ENCODE measurements at regions not wholly inside any gene's neighbourhood (a gene's known extent, or its start where the extent isn't known, plus 50 kb on each side); places are given as distances from the start of the nearest gene placed in this dataset.

- Histone ChIP-seq H3K36me3 (ENCODE audit: control insufficient read depth in 2 of 2, insufficient read depth in 2 of 2, low read length in 1 of 2) (no peaks in the 10 kb centered on the region), H3K4me3 (ENCODE audit: low read depth in 1 of 2, low read length in 2 of 2) (no peak overlapping the region), H3K27me3 (ENCODE audit: control insufficient read depth in 1 of 2, insufficient read depth in 2 of 2, low read length in 2 of 2) (no peaks in the 10 kb centered on the region), H3K9me3 (ENCODE audit: control insufficient read depth in 2 of 2, insufficient read depth in 1 of 2, low read depth in 1 of 2, low read length in 1 of 2) (no peaks in the 10 kb centered on the region), H3K27ac (ENCODE audit: low read depth in 2 of 2, low read length in 1 of 2) (no peak overlapping the region), H3K4me1 (ENCODE audit: control insufficient read depth in 2 of 2, insufficient read depth in 2 of 2, low read length in 1 of 2) (no peaks in the 10 kb centered on the region)
- WGBS, 2 donors = 18 to 38% methylated on average over 1 of the region's 1 CpG
Measured at GRCh38 chr12:60012659-60013058, 416.8 kb downstream of the SLC16A7 start.

GRCh38 chr12:60014436-60014835 is 418.6 kb downstream of the SLC16A7 start:
- Histone ChIP-seq H3K27ac (ENCODE audit: low read depth in 2 of 2, low read length in 1 of 2) (no peak overlapping the region), H3K27me3 (ENCODE audit: control insufficient read depth in 1 of 2, insufficient read depth in 2 of 2, low read length in 2 of 2) (no peaks in the 10 kb centered on the region), H3K4me1 (ENCODE audit: control insufficient read depth in 2 of 2, insufficient read depth in 2 of 2, low read length in 1 of 2) (no peaks in the 10 kb centered on the region), H3K9me3 (ENCODE audit: control insufficient read depth in 2 of 2, insufficient read depth in 1 of 2, low read depth in 1 of 2, low read length in 1 of 2) (no peaks in the 10 kb centered on the region), H3K36me3 (ENCODE audit: control insufficient read depth in 2 of 2, insufficient read depth in 2 of 2, low read length in 1 of 2) (no peaks in the 10 kb centered on the region), H3K4me3 (ENCODE audit: low read depth in 1 of 2, low read length in 2 of 2) (no peak overlapping the region)

- Histone ChIP-seq H3K4me3 (ENCODE audit: low read depth in 1 of 2, low read length in 2 of 2) (no peak overlapping the region), H3K9me3 (ENCODE audit: control insufficient read depth in 2 of 2, insufficient read depth in 1 of 2, low read depth in 1 of 2, low read length in 1 of 2) (peaks cover 0 to 2% of the 10 kb centered on the region in 2 donors), H3K36me3 (ENCODE audit: control insufficient read depth in 2 of 2, insufficient read depth in 2 of 2, low read length in 1 of 2) (no peaks in the 10 kb centered on the region), H3K27me3 (ENCODE audit: control insufficient read depth in 1 of 2, insufficient read depth in 2 of 2, low read length in 2 of 2) (no peaks in the 10 kb centered on the region), H3K4me1 (ENCODE audit: control insufficient read depth in 2 of 2, insufficient read depth in 2 of 2, low read length in 1 of 2) (no peaks in the 10 kb centered on the region), H3K27ac (ENCODE audit: low read depth in 2 of 2, low read length in 1 of 2) (no peak overlapping the region)
- WGBS, 2 donors = 57 to 69% methylated on average over 2 of the region's 2 CpGs
Measured at GRCh38 chr12:60020068-60020467, 424.2 kb downstream of the SLC16A7 start.

GRCh38 chr12:60021235-60021634 is 425.4 kb downstream of the SLC16A7 start:
- Histone ChIP-seq H3K4me3 (ENCODE audit: low read depth in 1 of 2, low read length in 2 of 2) (no peak overlapping the region), H3K4me1 (ENCODE audit: control insufficient read depth in 2 of 2, insufficient read depth in 2 of 2, low read length in 1 of 2) (no peaks in the 10 kb centered on the region), H3K36me3 (ENCODE audit: control insufficient read depth in 2 of 2, insufficient read depth in 2 of 2, low read length in 1 of 2) (no peaks in the 10 kb centered on the region), H3K9me3 (ENCODE audit: control insufficient read depth in 2 of 2, insufficient read depth in 1 of 2, low read depth in 1 of 2, low read length in 1 of 2) (peaks cover 0 to 2% of the 10 kb centered on the region in 2 donors), H3K27me3 (ENCODE audit: control insufficient read depth in 1 of 2, insufficient read depth in 2 of 2, low read length in 2 of 2) (no peaks in the 10 kb centered on the region), H3K27ac (ENCODE audit: low read depth in 2 of 2, low read length in 1 of 2) (no peak overlapping the region)
- 92% methylated on average over 3 of the region's 3 CpGs for WGBS, 2 donors

DNA sequence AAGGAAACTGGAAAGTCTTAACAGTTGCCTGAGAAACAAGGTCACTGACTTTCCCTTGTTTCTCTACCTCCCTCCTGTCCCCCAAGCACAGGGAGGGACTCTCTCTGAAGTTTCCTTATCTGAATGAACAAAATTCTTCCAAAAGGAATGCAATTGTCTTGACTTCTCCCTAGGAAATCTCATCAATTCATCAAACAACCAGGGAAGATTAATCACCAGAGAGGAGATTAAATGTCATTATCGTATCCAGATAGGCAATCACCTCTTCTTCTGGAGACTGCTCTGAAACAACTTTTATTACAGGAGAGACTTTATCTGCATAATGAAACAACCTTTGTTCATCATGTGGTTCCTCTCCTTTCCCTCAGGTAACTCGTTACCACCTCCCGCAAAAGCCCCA is 431.4 kb downstream of the SLC16A7 start:
- Histone ChIP-seq H3K4me1 (ENCODE audit: control insufficient read depth in 2 of 2, insufficient read depth in 2 of 2, low read length in 1 of 2) (no peaks in the 10 kb centered on the region), H3K27me3 (ENCODE audit: control insufficient read depth in 1 of 2, insufficient read depth in 2 of 2, low read length in 2 of 2) (no peaks in the 10 kb centered on the region), H3K9me3 (ENCODE audit: control insufficient read depth in 2 of 2, insufficient read depth in 1 of 2, low read depth in 1 of 2, low read length in 1 of 2) (no peaks in the 10 kb centered on the region), H3K4me3 (ENCODE audit: low read depth in 1 of 2, low read length in 2 of 2) (no peak overlapping the region), H3K36me3 (ENCODE audit: control insufficient read depth in 2 of 2, insufficient read depth in 2 of 2, low read length in 1 of 2) (no peaks in the 10 kb centered on the region), H3K27ac (ENCODE audit: low read depth in 2 of 2, low read length in 1 of 2) (no peak overlapping the region)
- 65 to 67% methylated on average over 3 of the region's 3 CpGs for WGBS, 2 donors

DNA sequence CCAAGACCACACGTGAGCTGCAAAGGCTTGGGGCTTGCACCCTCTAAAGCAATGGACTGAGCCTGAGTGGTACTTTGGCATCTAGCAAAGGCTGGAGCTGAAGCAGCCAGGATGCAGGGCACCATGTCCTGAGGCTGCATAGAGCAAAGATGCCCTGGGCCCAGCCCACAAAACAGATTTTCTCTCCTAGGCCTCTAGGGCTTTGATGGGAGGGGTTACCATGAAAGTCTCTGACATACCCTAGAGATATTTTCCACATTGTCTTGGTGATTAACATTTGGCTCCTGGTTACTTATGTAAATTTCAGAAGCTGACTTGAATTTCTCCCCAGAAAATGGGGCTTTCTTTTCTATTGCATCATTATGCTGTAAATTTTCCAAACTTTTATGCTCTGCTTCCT is 438.3 kb downstream of the SLC16A7 start:
- Histone ChIP-seq H3K27ac (ENCODE audit: low read depth in 2 of 2, low read length in 1 of 2) (no peak overlapping the region), H3K4me3 (ENCODE audit: low read depth in 1 of 2, low read length in 2 of 2) (no peak overlapping the region), H3K36me3 (ENCODE audit: control insufficient read depth in 2 of 2, insufficient read depth in 2 of 2, low read length in 1 of 2) (no peaks in the 10 kb centered on the region), H3K4me1 (ENCODE audit: control insufficient read depth in 2 of 2, insufficient read depth in 2 of 2, low read length in 1 of 2) (no peaks in the 10 kb centered on the region), H3K9me3 (ENCODE audit: control insufficient read depth in 2 of 2, insufficient read depth in 1 of 2, low read depth in 1 of 2, low read length in 1 of 2) (peaks cover 2 to 3% of the 10 kb centered on the region in 2 donors), H3K27me3 (ENCODE audit: control insufficient read depth in 1 of 2, insufficient read depth in 2 of 2, low read length in 2 of 2) (no peaks in the 10 kb centered on the region)
- WGBS, 2 donors = 67% methylated on average over 1 of the region's 1 CpG

- Histone ChIP-seq H3K9me3 (ENCODE audit: control insufficient read depth in 2 of 2, insufficient read depth in 1 of 2, low read depth in 1 of 2, low read length in 1 of 2) (peaks cover 2 to 3% of the 10 kb centered on the region in 2 donors), H3K27ac (ENCODE audit: low read depth in 2 of 2, low read length in 1 of 2) (no peak overlapping the region), H3K27me3 (ENCODE audit: control insufficient read depth in 1 of 2, insufficient read depth in 2 of 2, low read length in 2 of 2) (no peaks in the 10 kb centered on the region), H3K4me1 (ENCODE audit: control insufficient read depth in 2 of 2, insufficient read depth in 2 of 2, low read length in 1 of 2) (no peaks in the 10 kb centered on the region), H3K36me3 (ENCODE audit: control insufficient read depth in 2 of 2, insufficient read depth in 2 of 2, low read length in 1 of 2) (no peaks in the 10 kb centered on the region), H3K4me3 (ENCODE audit: low read depth in 1 of 2, low read length in 2 of 2) (no peak overlapping the region)
Measured at GRCh38 chr12:60035835-60036234, 440.0 kb downstream of the SLC16A7 start.

DNA sequence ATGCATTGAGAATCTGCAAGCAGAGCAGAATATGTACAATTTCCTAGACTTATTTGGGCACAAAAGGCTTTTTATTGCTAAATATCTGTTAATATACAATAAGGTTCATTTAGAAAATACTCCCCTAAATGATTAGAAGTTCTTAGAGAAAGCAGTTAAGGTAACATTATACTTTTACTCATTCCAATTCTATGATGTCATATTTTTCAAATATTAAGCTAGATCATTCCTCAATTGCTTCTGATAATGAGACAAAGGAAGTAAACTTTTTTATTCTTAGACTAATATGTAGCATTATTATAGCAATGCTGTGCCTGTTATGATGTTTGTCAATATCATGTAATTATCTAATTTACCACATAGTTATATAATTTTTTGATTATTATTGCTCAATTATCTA is 447.0 kb downstream of the SLC16A7 start:
- Histone ChIP-seq H3K27ac (ENCODE audit: low read depth in 2 of 2, low read length in 1 of 2) (no peak overlapping the region), H3K4me3 (ENCODE audit: low read depth in 1 of 2, low read length in 2 of 2) (no peak overlapping the region)

DNA sequence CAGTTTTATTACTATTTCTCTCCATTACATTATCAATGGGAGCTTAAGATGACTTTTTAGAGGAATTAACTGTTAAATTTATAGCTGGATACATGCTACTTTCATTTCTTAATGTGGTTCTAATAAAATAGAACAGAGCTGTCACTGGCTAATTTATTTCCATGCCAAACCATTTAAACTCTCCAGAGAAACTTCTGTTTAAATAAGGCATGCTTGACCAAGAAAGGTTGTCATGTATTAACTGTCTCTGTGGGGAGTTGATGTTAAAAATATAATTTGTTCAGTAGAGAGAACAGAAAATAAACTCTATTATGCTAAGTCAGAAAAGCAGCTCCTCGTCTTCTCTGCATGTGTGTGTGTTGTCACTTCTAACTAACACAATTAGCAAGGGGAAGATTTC is 447.4 kb downstream of the SLC16A7 start:
- Histone ChIP-seq H3K4me1 (ENCODE audit: control insufficient read depth in 2 of 2, insufficient read depth in 2 of 2, low read length in 1 of 2) (no peaks in the 10 kb centered on the region), H3K27me3 (ENCODE audit: control insufficient read depth in 1 of 2, insufficient read depth in 2 of 2, low read length in 2 of 2) (no peaks in the 10 kb centered on the region), H3K9me3 (ENCODE audit: control insufficient read depth in 2 of 2, insufficient read depth in 1 of 2, low read depth in 1 of 2, low read length in 1 of 2) (no peaks in the 10 kb centered on the region), H3K4me3 (ENCODE audit: low read depth in 1 of 2, low read length in 2 of 2) (no peak overlapping the region), H3K27ac (ENCODE audit: low read depth in 2 of 2, low read length in 1 of 2) (no peak overlapping the region), H3K36me3 (ENCODE audit: control insufficient read depth in 2 of 2, insufficient read depth in 2 of 2, low read length in 1 of 2) (no peaks in the 10 kb centered on the region)
- WGBS, 2 donors = 35 to 39% methylated on average over 1 of the region's 1 CpG

More for the DNA sequence above, 447.0 kb downstream of the SLC16A7 start:
- Histone ChIP-seq H3K27me3 (ENCODE audit: control insufficient read depth in 1 of 2, insufficient read depth in 2 of 2, low read length in 2 of 2) (no peaks in the 10 kb centered on the region), H3K9me3 (ENCODE audit: control insufficient read depth in 2 of 2, insufficient read depth in 1 of 2, low read depth in 1 of 2, low read length in 1 of 2) (no peaks in the 10 kb centered on the region), H3K36me3 (ENCODE audit: control insufficient read depth in 2 of 2, insufficient read depth in 2 of 2, low read length in 1 of 2) (no peaks in the 10 kb centered on the region), H3K4me1 (ENCODE audit: control insufficient read depth in 2 of 2, insufficient read depth in 2 of 2, low read length in 1 of 2) (no peaks in the 10 kb centered on the region)

DNA sequence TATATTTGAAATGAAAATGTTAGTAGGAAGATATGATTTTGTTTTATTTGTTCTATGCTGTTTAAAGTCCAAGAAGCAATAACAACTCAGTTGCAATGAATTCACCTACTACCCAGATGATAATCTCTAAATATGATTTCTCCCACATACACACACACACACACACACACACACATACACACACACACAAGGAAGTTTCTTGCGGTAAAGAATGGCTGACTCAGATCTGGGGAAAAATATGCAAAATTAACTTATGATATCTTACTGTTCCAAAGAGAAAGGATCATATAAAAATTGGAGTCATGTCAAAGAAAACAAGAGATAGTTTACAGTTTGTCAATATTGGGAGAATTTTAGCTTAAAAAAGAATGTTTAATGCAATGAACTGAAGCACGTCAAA is 456.7 kb downstream of the SLC16A7 start:
- Histone ChIP-seq H3K4me1 (ENCODE audit: control insufficient read depth in 2 of 2, insufficient read depth in 2 of 2, low read length in 1 of 2) (no peaks in the 10 kb centered on the region), H3K9me3 (ENCODE audit: control insufficient read depth in 2 of 2, insufficient read depth in 1 of 2, low read depth in 1 of 2, low read length in 1 of 2) (no peaks in the 10 kb centered on the region), H3K27me3 (ENCODE audit: control insufficient read depth in 1 of 2, insufficient read depth in 2 of 2, low read length in 2 of 2) (no peaks in the 10 kb centered on the region), H3K27ac (ENCODE audit: low read depth in 2 of 2, low read length in 1 of 2) (no peak overlapping the region), H3K4me3 (ENCODE audit: low read depth in 1 of 2, low read length in 2 of 2) (no peak overlapping the region), H3K36me3 (ENCODE audit: control insufficient read depth in 2 of 2, insufficient read depth in 2 of 2, low read length in 1 of 2) (no peaks in the 10 kb centered on the region)
- WGBS, 2 donors = 75 to 77% methylated on average over 2 of the region's 2 CpGs
